ENCODE measurements at regions not wholly inside any gene's neighbourhood (a gene's known extent, or its start where the extent isn't known, plus 50 kb on each side); places are given as distances from the start of the nearest gene placed in this dataset.

- no peak for DNase-seq (ENCODE audit: low read depth, low spot score)
- in situ Hi-C loops (cut with HindIII; ENCODE audit: low sequenced_read_pairs): no loop called here
- no peak for TF ChIP-seq CTCF (IDR thresholded peaks at IDR 0.05; ENCODE audit: low read depth, low read length)
- H3K4me3 ChIP-seq (ENCODE audit: low read depth, low read length): no peak overlapping the region
Measured at GRCh38 chr13:33683376-33683775, 134.6 kb upstream of the RFC3 start.

- TF ChIP-seq CTCF (IDR thresholded peaks at IDR 0.05; ENCODE audit: low read depth, low read length): no peak
- in situ Hi-C loops (cut with HindIII; ENCODE audit: low sequenced_read_pairs): no loop called here
- no peak overlapping the region for H3K4me3 ChIP-seq (ENCODE audit: low read depth, low read length)
- DNase-seq (ENCODE audit: low read depth, low spot score): no peak
Measured at GRCh38 chr13:33684874-33685273, 133.1 kb upstream of the RFC3 start.

- TF ChIP-seq CTCF (IDR thresholded peaks at IDR 0.05; ENCODE audit: low read depth, low read length): no peak
- in situ Hi-C loops (cut with HindIII; ENCODE audit: low sequenced_read_pairs): no loop called here
- H3K4me3 ChIP-seq (ENCODE audit: low read depth, low read length): no peak overlapping the region
- DNase-seq (ENCODE audit: low read depth, low spot score): no peak
Measured at GRCh38 chr13:33686772-33687480, 131.0 kb upstream of the RFC3 start.

GRCh38 chr13:33690354-33690753, 127.6 kb upstream of the RFC3 start:
- no peak overlapping the region for H3K4me3 ChIP-seq (ENCODE audit: low read depth, low read length)
- in situ Hi-C loops (cut with HindIII; ENCODE audit: low sequenced_read_pairs): no loop called here

GRCh38 chr13:33691980-33692379, 126.0 kb upstream of the RFC3 start:
- no peak for DNase-seq (ENCODE audit: low read depth, low spot score)
- in situ Hi-C loops (cut with HindIII; ENCODE audit: low sequenced_read_pairs): no loop called here
- no peak for TF ChIP-seq CTCF (IDR thresholded peaks at IDR 0.05; ENCODE audit: low read depth, low read length)
- H3K4me3 ChIP-seq (ENCODE audit: low read depth, low read length): no peak overlapping the region

More at GRCh38 chr13:33690354-33690753, 127.6 kb upstream of the RFC3 start:
- DNase-seq (ENCODE audit: low read depth, low spot score): no peak
- TF ChIP-seq CTCF (IDR thresholded peaks at IDR 0.05; ENCODE audit: low read depth, low read length): no peak

GRCh38 chr13:33692531-33692930, 125.4 kb upstream of the RFC3 start:
- H3K4me3 ChIP-seq (ENCODE audit: low read depth, low read length): no peak overlapping the region
- DNase-seq (ENCODE audit: low read depth, low spot score): no peak
- in situ Hi-C loops (cut with HindIII; ENCODE audit: low sequenced_read_pairs): no loop called here
- TF ChIP-seq CTCF (IDR thresholded peaks at IDR 0.05; ENCODE audit: low read depth, low read length): no peak

Measured in astrocyte of the spinal cord (primary cell).